GM12878 (cell line): ENCODE measurements at regions not wholly inside any gene's neighbourhood (a gene's known extent, or its start where the extent isn't known, plus 50 kb on each side); places are given as distances from the start of the nearest gene placed in this dataset.

Source experiments
- ATAC-seq: fragments of 200-7000 bp; cut with Tn5 transposase; 3 replicates; pipeline ENCODE4 v1.9.1; 2020; ENCODE audit warnings: mild to moderate bottlenecking, moderate library complexity
- BruUV-seq: library from RNA; stranded (reverse); fragments of 400-500 nt; replicated peaks from 2 replicates; lab custom pipeline; 2021; lab: Mats Ljungman, UMichigan
- CTCF ChIA-PET: fragments of 300-600 bp; sonication (Branson Sonifier 250); formaldehyde crosslinking; extraction: SDS; loops from one replicate; lab custom pipeline; 2021; ENCODE audit warnings: inconsistent platforms; lab: Yijun Ruan, JAX
- POLR2A ChIA-PET: fragments of 350-600 bp; formaldehyde crosslinking; extraction: SDS; loops from one replicate; lab custom pipeline; 2021; ENCODE audit warnings: inconsistent platforms; lab: Charles Lee
- RAD21 ChIA-PET: fragments of 300-600 bp; sonication (Branson Sonifier 250); formaldehyde crosslinking; loops from one replicate; lab custom pipeline; 2023; ENCODE audit warnings: antibody characterized with exemption; ENCODE audit not compliant: unreplicated experiment; lab: Charles Lee
- SMC1A ChIA-PET: fragments of 300-600 bp; sonication (Branson Sonifier 250); formaldehyde crosslinking; loops from one replicate; lab custom pipeline; 2023; ENCODE audit not compliant: unreplicated experiment, uncharacterized antibody; lab: Charles Lee
- DNase-seq: peaks from one replicate; pipeline ENCODE4 v3.0.0-alpha.2; 2011; ENCODE audit warnings: low read depth, low spot score
- FAIRE-seq: peaks from 3 replicates; lab custom pipeline; 2011; peaks lifted over from hg19 to GRCh38; lab: Jason Lieb, UNC
- H2AFZ ChIP-seq: 2 replicates; pipeline ENCODE4 v1.6.0; 2011; ENCODE audit warnings: low read depth, low read length, control low read depth; ENCODE audit not compliant: control insufficient read depth
- H3K27ac ChIP-seq: 2 replicates; pipeline ENCODE4 v1.5.1; 2011; ENCODE audit warnings: control low read depth; ENCODE audit not compliant: control insufficient read depth, insufficient read depth
- H3K27me3 ChIP-seq, 2 experiments: replicated peaks in 1 of 2; 2 replicates each; pipeline versions ENCODE4 v1.6.0 to v1.6.1; 2011; ENCODE audit warnings: low read length in 1 of 2; ENCODE audit not compliant: control insufficient read depth in 2 of 2, insufficient read depth in 2 of 2
- H3K36me3 ChIP-seq, 2 experiments: 2 replicates each; pipeline ENCODE4 v1.5.1; 2011; ENCODE audit warnings: low read length in 1 of 2; ENCODE audit not compliant: control insufficient read depth in 2 of 2, insufficient read depth in 2 of 2
- H3K4me1 ChIP-seq: 2 replicates; pipeline ENCODE4 v1.6.1; 2011; ENCODE audit warnings: mild to moderate bottlenecking, low read length, moderate library complexity, mixed read lengths; ENCODE audit not compliant: control insufficient read depth, insufficient read depth
- H3K4me2 ChIP-seq: 2 replicates; pipeline ENCODE4 v1.6.0; 2011; ENCODE audit warnings: control low read depth; ENCODE audit not compliant: control insufficient read depth, insufficient read depth
- H3K4me3 ChIP-seq: fragments of 200-600 bp; sonication (generic); 2 replicates; pipeline ENCODE4 v1.5.1; 2016
- H3K79me2 ChIP-seq: 2 replicates; pipeline ENCODE4 v1.6.0; 2011; ENCODE audit warnings: low read length; ENCODE audit not compliant: control insufficient read depth, insufficient read depth
- H3K9ac ChIP-seq: 2 replicates; pipeline ENCODE4 v1.8.0; 2011; ENCODE audit warnings: low read length, control low read depth, mixed read lengths; ENCODE audit not compliant: control insufficient read depth, insufficient read depth
- H3K9me3 ChIP-seq: replicated peaks from 3 replicates; pipeline ENCODE4 v1.5.1; 2011; ENCODE audit warnings: mild to moderate bottlenecking, low read length; ENCODE audit not compliant: control insufficient read depth, insufficient read depth
- H4K20me1 ChIP-seq: 2 replicates; pipeline ENCODE4 v1.6.0; 2011; ENCODE audit not compliant: control insufficient read depth, insufficient read depth
- CHD4 ChIP-seq: fragments of 200-600 bp; sonication (generic); IDR thresholded peaks from 2 replicates; pipeline ENCODE4 v1.6.1; 2016; ENCODE audit warnings: mild to moderate bottlenecking
- CTCF ChIP-seq, 3 experiments: IDR thresholded peaks in 2 of 3; conservative IDR thresholded peaks in 1 of 3; 2 replicates each; pipeline ENCODE4 v1.5.1; 2011; ENCODE audit warnings: low read depth in 3 of 3, low read length in 3 of 3, mild to moderate bottlenecking in 3 of 3, control low read depth in 2 of 3, moderate library complexity in 2 of 3, inconsistent platforms in 1 of 3, mixed read lengths in 1 of 3; ENCODE audit not compliant: control insufficient read depth in 2 of 3, insufficient read depth in 1 of 3; ENCODE audit errors: extremely low read depth in 1 of 3
- RAD21 ChIP-seq: IDR thresholded peaks from 2 replicates; pipeline ENCODE4 v1.6.1; 2011; ENCODE audit warnings: mild to moderate bottlenecking, low read depth, low read length, moderate library complexity; ENCODE audit not compliant: insufficient read depth
- ZNF217 ChIP-seq: fragments of 450-650 bp; IDR thresholded peaks from 2 replicates; pipeline ENCODE4 v1.6.1; 2017; ENCODE audit warnings: antibody characterized with exemption, mild to moderate bottlenecking
- WGBS: methylation state at CpG from one replicate; pipeline ENCODE4 v1.1.6; 2016; ENCODE audit warnings: low lambda C conversion rate; ENCODE audit not compliant: insufficient replicate concordance, insufficient coverage; ENCODE audit errors: missing lambda C conversion rate; 5-methylcytosine and 5-hydroxymethylcytosine counted together
- in situ Hi-C: fragments of 300-500 bp; cut with MboI; formaldehyde crosslinking; loops from 9 replicates; pipeline ENCODE4 v1.14.3; 2018; ENCODE audit warnings: mixed read lengths
- intact Hi-C: fragments of 100-400 bp; cut with micrococcal nuclease; formaldehyde crosslinking; loops from one replicate; pipeline ENCODE4 v1.14.2; 2022; ENCODE audit not compliant: unreplicated experiment

GRCh38 chr3:165895919-165896318 lies 58.7 kb upstream of the BCHE start:
- in situ Hi-C loops = no loop called here

More at GRCh38 chr3:165895919-165896318, 58.7 kb upstream of the BCHE start:
- ChIA-PET SMC1A (interaction anchor here (1.1 to 2.0 kb wide), 4 partner anchors 12 to 40 kb away, joined by 3 to 6 read pairs (median 4); no protein-coding TSS in a partner anchor), RAD21 (interaction anchor here (0.6 kb wide), 1 partner anchor 69 kb away, joined by 3 read pairs; no protein-coding TSS in a partner anchor), CTCF (interaction anchor here (0.6 to 3.5 kb wide), 11 partner anchors 9 to 129 kb away, joined by 3 to 16 read pairs (median 4); no protein-coding TSS in a partner anchor), POLR2A (no interaction called here)
- DNase-seq (no peak), FAIRE-seq (no peak), ATAC-seq (peak; percentile 81)
- no peaks in the 10 kb centered on the region for H3K4me1 ChIP-seq
- intact Hi-C loops = no loop called here
- H3K4me3 ChIP-seq = no peak overlapping the region
- no peak overlapping the region for H3K9ac ChIP-seq
- no peak overlapping the region for H3K27ac ChIP-seq
- H3K79me2 ChIP-seq = no peaks in the 10 kb centered on the region
- 0 out of 2 replicates have a peak, but pooled peaks have one; percentile 12 for TF ChIP-seq RAD21
- TF ChIP-seq ZNF217 = no peak
- TF ChIP-seq CTCF (IDR thresholded peaks at IDR 0.05 in 2 of 3, conservative IDR thresholded peaks at IDR 0.05 in 1 of 3; ENCODE audit: control insufficient read depth in 2 of 3, extremely low read depth in 1 of 3, insufficient read depth in 1 of 3, low read depth in 3 of 3, low read length in 3 of 3) = peak; percentile 30 to 45 (median 32); a peak in 4 of 6 replicates
- no peak for TF ChIP-seq CHD4
- H4K20me1 ChIP-seq = no peaks in the 10 kb centered on the region
- no TSS peak for BruUV-seq
- H3K36me3 ChIP-seq = no peaks in the 10 kb centered on the region
- H2AFZ ChIP-seq = no peak overlapping the region
- no peaks in the 10 kb centered on the region for H3K9me3 ChIP-seq
- WGBS = 31% methylated on average over 5 of the region's 5 CpGs
- H3K27me3 ChIP-seq = no peaks in the 10 kb centered on the region
- H3K4me2 ChIP-seq = no peak overlapping the region
